SU-DHL-6 (cell line): ENCODE measurements at regions not wholly inside any gene's neighbourhood (a gene's known extent, or its start where the extent isn't known, plus 50 kb on each side); places are given as distances from the start of the nearest gene placed in this dataset.

Experiments used
- H2AFZ ChIP-seq: fragments of 200-600 bp; sonication (generic); 2 replicates; pipeline ENCODE4 v1.6.1; 2014; ENCODE audit warnings: low read depth, mild to moderate bottlenecking, moderate library complexity, mixed read lengths, antibody characterized with exemption, low read length; ENCODE audit not compliant: severe bottlenecking
- H3F3A ChIP-seq: fragments of 200-600 bp; shearing (Covaris generic); 2 replicates; pipeline ENCODE4 v1.6.0; 2016; ENCODE audit warnings: antibody characterized with exemption, mild to moderate bottlenecking; ENCODE audit not compliant: insufficient read depth
- H3K27ac ChIP-seq: fragments of 200-600 bp; sonication (generic); 2 replicates; pipeline ENCODE4 v1.5.1; 2016; ENCODE audit warnings: low read depth, mild to moderate bottlenecking, low read length, moderate library complexity, mixed read lengths
- H3K27me3 ChIP-seq: fragments of 200-600 bp; sonication (generic), shearing (Covaris generic); 2 replicates; pipeline ENCODE4 v1.6.0; 2014; ENCODE audit warnings: mild to moderate bottlenecking, low read length
- H3K36me3 ChIP-seq: fragments of 200-600 bp; sonication (generic); 2 replicates; pipeline ENCODE4 v1.6.1; 2014; ENCODE audit warnings: mild to moderate bottlenecking, low read length, mixed read lengths
- H3K4me2 ChIP-seq: fragments of 300-600, 200-600 bp; shearing (Covaris generic), sonication (generic); 2 replicates; pipeline ENCODE4 v1.6.0; 2014; ENCODE audit warnings: low read length, low read depth, mild to moderate bottlenecking; ENCODE audit not compliant: poor library complexity, severe bottlenecking
- H3K4me3 ChIP-seq: fragments of 200-600 bp; sonication (generic); 2 replicates; pipeline ENCODE4 v1.5.1; 2014; ENCODE audit warnings: antibody characterized with exemption, low read length, mild to moderate bottlenecking, mixed read lengths; ENCODE audit not compliant: insufficient read depth, poor library complexity, severe bottlenecking
- H3K79me2 ChIP-seq: fragments of 200-600 bp; sonication (generic); 2 replicates; pipeline ENCODE4 v1.6.1; 2014; ENCODE audit warnings: mild to moderate bottlenecking, low read length, moderate library complexity; ENCODE audit not compliant: insufficient read depth
- H3K9ac ChIP-seq: fragments of 200-600 bp; sonication (generic); 2 replicates; pipeline ENCODE4 v1.7.0; 2014; ENCODE audit warnings: mild to moderate bottlenecking, low read length
- H3K9me2 ChIP-seq: fragments of 200-600 bp; sonication (generic); replicated peaks from 2 replicates; pipeline ENCODE4 v1.6.1; 2014; ENCODE audit warnings: low read length; ENCODE audit not compliant: insufficient read depth
- H3K9me3 ChIP-seq: fragments of 200-600 bp; sonication (generic); 2 replicates; pipeline ENCODE4 v1.6.1; 2014; ENCODE audit warnings: low read length, mixed read lengths; ENCODE audit not compliant: insufficient read depth
- H4K20me1 ChIP-seq: fragments of 200-600 bp; sonication (generic); 2 replicates; pipeline ENCODE4 v1.6.1; 2014; ENCODE audit warnings: low read depth, mild to moderate bottlenecking, antibody characterized with exemption, low read length, moderate library complexity, mixed read lengths
- EZH2phosphoT487 ChIP-seq: fragments of 200-600 bp; sonication (generic), shearing (Covaris generic); conservative IDR thresholded peaks from 2 replicates; pipeline ENCODE4 v1.6.1; 2018; ENCODE audit warnings: mild to moderate bottlenecking, antibody characterized with exemption, low read length, moderate library complexity, mixed read lengths
- TF ChIP-seq, protein P1 (sequence below): fragments of 200-600 bp; sonication (generic); IDR thresholded peaks from one replicate; pipeline ENCODE4 v1.5.1; 2017; ENCODE audit warnings: antibody characterized with exemption, mild to moderate bottlenecking, low read length, moderate library complexity; ENCODE audit not compliant: insufficient read depth, poor library complexity, severe bottlenecking

DNA sequence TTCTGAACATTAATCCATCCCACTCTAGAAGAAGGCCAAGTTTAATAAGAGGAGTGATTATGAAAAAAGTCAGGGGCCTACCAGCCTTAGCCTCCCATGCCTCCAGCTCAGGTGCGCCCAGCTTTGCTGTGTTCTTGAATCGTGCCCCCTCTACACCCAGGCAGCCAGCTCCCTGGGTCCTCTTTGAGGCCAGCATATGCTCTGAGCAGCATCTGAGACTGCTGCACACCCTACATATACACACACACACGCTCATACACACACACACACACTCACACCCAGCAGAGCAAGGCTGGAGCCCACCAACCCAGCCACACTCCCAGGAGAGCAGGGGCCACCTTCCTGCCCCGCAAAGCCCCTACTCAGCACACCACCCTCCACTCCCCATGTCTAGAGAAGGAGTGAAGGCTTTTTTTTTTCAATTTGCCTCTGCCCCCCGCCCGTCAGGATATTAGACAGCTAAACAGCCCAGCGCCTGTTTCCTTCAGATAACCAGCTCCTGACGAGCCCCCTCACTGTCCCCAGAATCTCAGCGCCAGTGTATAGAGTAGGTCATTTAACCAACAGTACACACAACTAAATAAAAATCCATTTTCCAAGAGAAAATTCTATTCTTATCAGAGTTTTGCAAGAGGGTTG, 121.6 kb downstream of the BUD13 start:
- Histone ChIP-seq H4K20me1 (no peaks in the 10 kb centered on the region), H3K27ac (no peak overlapping the region), H3K4me3 (no peak overlapping the region), H3K9me3 (peaks cover 7% of the 10 kb centered on the region; the same call in 1 of the 2 replicates), H3K9ac (no peak overlapping the region), H3F3A (no peaks in the 10 kb centered on the region), H3K79me2 (no peaks in the 10 kb centered on the region), H3K27me3 (no peaks in the 10 kb centered on the region), H3K36me3 (no peaks in the 10 kb centered on the region), H2AFZ (no peak overlapping the region), H3K9me2 (no peaks in the 10 kb centered on the region), H3K4me2 (no peak overlapping the region)
- no peak for TF ChIP-seq EZH2phosphoT487
- TF ChIP-seq, protein P1, sequence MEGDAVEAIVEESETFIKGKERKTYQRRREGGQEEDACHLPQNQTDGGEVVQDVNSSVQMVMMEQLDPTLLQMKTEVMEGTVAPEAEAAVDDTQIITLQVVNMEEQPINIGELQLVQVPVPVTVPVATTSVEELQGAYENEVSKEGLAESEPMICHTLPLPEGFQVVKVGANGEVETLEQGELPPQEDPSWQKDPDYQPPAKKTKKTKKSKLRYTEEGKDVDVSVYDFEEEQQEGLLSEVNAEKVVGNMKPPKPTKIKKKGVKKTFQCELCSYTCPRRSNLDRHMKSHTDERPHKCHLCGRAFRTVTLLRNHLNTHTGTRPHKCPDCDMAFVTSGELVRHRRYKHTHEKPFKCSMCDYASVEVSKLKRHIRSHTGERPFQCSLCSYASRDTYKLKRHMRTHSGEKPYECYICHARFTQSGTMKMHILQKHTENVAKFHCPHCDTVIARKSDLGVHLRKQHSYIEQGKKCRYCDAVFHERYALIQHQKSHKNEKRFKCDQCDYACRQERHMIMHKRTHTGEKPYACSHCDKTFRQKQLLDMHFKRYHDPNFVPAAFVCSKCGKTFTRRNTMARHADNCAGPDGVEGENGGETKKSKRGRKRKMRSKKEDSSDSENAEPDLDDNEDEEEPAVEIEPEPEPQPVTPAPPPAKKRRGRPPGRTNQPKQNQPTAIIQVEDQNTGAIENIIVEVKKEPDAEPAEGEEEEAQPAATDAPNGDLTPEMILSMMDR: no peak

DNA sequence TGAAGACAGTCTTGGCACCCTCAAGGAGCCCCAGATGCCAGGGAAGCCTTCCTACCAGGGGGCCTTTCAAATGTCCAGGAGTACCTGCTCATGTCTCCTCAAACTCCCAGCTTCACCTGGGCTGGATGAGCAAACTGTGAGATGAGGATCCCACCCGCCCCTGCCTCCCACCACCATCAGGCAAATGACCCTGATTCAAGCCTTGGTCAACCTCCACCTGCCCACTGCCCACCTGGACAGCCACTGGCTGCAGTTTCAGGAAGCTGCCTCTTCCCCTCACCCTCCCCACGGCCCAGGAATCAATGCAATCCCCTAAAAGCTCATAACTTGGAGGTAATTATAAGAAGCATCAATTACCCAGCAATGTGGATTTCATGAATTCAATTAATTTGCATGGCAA, 122.7 kb downstream of the BUD13 start:
- H3F3A ChIP-seq: no peaks in the 10 kb centered on the region
- H3K27me3 ChIP-seq: no peaks in the 10 kb centered on the region
- H3K27ac ChIP-seq: no peak overlapping the region
- H3K9me2 ChIP-seq: no peaks in the 10 kb centered on the region
- H3K9ac ChIP-seq: no peak overlapping the region
- H3K4me3 ChIP-seq: no peak overlapping the region
- H3K79me2 ChIP-seq: no peaks in the 10 kb centered on the region
- H3K36me3 ChIP-seq: no peaks in the 10 kb centered on the region
- H2AFZ ChIP-seq: no peak overlapping the region
- TF ChIP-seq EZH2phosphoT487: no peak
- TF ChIP-seq, protein P1: no peak
- H3K9me3 ChIP-seq: no peaks in the 10 kb centered on the region
- no peak overlapping the region for H3K4me2 ChIP-seq
- H4K20me1 ChIP-seq: no peaks in the 10 kb centered on the region

DNA sequence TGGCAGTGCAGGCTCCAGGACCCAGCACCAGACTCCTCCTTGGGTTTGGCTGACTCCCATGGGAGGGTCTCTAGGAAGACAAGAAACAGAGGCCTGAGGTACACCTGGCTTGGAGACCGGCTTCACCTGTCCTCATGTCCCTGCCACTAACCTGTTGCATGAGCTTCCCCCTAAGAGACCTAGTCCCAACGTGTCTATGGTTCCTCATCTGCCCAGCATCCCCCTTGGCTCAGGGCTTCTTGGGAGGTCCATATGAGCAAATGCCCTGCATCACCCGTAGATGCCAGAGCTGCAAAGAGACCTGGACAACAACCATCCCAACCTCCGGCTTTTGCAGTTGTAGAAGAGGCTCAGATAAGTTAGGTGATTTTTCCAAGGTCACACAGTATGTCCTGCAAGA, 123.5 kb downstream of the BUD13 start:
- Histone ChIP-seq H3K79me2 (no peaks in the 10 kb centered on the region), H3K9ac (no peak overlapping the region), H3K27ac (no peak overlapping the region), H3K36me3 (no peaks in the 10 kb centered on the region), H3K4me3 (no peak overlapping the region), H3K9me2 (no peaks in the 10 kb centered on the region), H3K4me2 (no peak overlapping the region), H3K9me3 (no peaks in the 10 kb centered on the region), H4K20me1 (no peaks in the 10 kb centered on the region), H3K27me3 (no peaks in the 10 kb centered on the region), H3F3A (no peaks in the 10 kb centered on the region), H2AFZ (no peak overlapping the region)
- TF ChIP-seq EZH2phosphoT487: no peak
- TF ChIP-seq, protein P1: no peak
